ENCODE measurements at regions not wholly inside any gene's neighbourhood (a gene's known extent, or its start where the extent isn't known, plus 50 kb on each side); places are given as distances from the start of the nearest gene placed in this dataset.

GRCh38 chr1:195096051-195096521 is 1512.2 kb downstream of the KCNT2 start:
- H3K4me1 Mint-ChIP-seq (ENCODE audit: low read depth, unreplicated experiment) = no peaks in the 10 kb centered on the region
- Histone ChIP-seq H3K4me3 (ENCODE audit: low read depth, low read length) (no peak overlapping the region), H3K9me3 (no peaks in the 10 kb centered on the region), H3K4me1 (no peaks in the 10 kb centered on the region), H3K27me3 (replicated peaks; ENCODE audit: control insufficient read depth, insufficient read depth, low read length) (no peaks in the 10 kb centered on the region), H3K36me3 (ENCODE audit: control insufficient read depth, insufficient read depth, low read length) (no peaks in the 10 kb centered on the region)
- H3K36me3 Mint-ChIP-seq (ENCODE audit: insufficient read depth, unreplicated experiment) = no peaks in the 10 kb centered on the region
- no peak overlapping the region for H3K4me3 Mint-ChIP-seq (ENCODE audit: unreplicated experiment)
- TF ChIP-seq CTCF (IDR thresholded peaks at IDR 0.05; ENCODE audit: insufficient read depth in 1 of 2, low read depth in 1 of 2, low read length in 1 of 2, severe bottlenecking in 1 of 2, unreplicated experiment in 1 of 2) = no peak
- no peak overlapping the region for H3K27ac Mint-ChIP-seq (ENCODE audit: unreplicated experiment)
- no peak for DNase-seq
- no peaks in the 10 kb centered on the region for H3K27me3 Mint-ChIP-seq (ENCODE audit: insufficient read depth, unreplicated experiment)
- CTCF ChIA-PET = no interaction called here
- no peaks in the 10 kb centered on the region for H3K9me3 Mint-ChIP-seq (ENCODE audit: unreplicated experiment)
- BruUV-seq (replicated peaks) = no TSS peak
- intact Hi-C loops (cut with micrococcal nuclease; ENCODE audit: unreplicated experiment) = no loop called here
- POLR2A ChIA-PET = no interaction called here

GRCh38 chr1:195085196-195085595 is 1523.0 kb downstream of the KCNT2 start:
- no peaks in the 10 kb centered on the region for H3K9me3 ChIP-seq
- H3K36me3 ChIP-seq (ENCODE audit: control insufficient read depth, insufficient read depth, low read length) = no peaks in the 10 kb centered on the region
- H3K27me3 ChIP-seq (replicated peaks; ENCODE audit: control insufficient read depth, insufficient read depth, low read length) = no peaks in the 10 kb centered on the region
- Mint-ChIP-seq H3K27me3 (ENCODE audit: insufficient read depth, unreplicated experiment) (no peaks in the 10 kb centered on the region), H3K36me3 (ENCODE audit: insufficient read depth, unreplicated experiment) (no peaks in the 10 kb centered on the region), H3K4me1 (ENCODE audit: low read depth, unreplicated experiment) (no peaks in the 10 kb centered on the region), H3K9me3 (ENCODE audit: unreplicated experiment) (no peaks in the 10 kb centered on the region), H3K4me3 (ENCODE audit: unreplicated experiment) (no peak overlapping the region), H3K27ac (ENCODE audit: unreplicated experiment) (no peak overlapping the region)
- intact Hi-C loops (cut with micrococcal nuclease; ENCODE audit: unreplicated experiment) = no loop called here
- H3K4me1 ChIP-seq = no peaks in the 10 kb centered on the region
- CTCF ChIA-PET = no interaction called here
- BruUV-seq (replicated peaks) = no TSS peak
- H3K4me3 ChIP-seq (ENCODE audit: low read depth, low read length) = no peak overlapping the region
- TF ChIP-seq CTCF (IDR thresholded peaks at IDR 0.05; ENCODE audit: insufficient read depth in 1 of 2, low read depth in 1 of 2, low read length in 1 of 2, severe bottlenecking in 1 of 2, unreplicated experiment in 1 of 2) = no peak
- no peak for DNase-seq
- POLR2A ChIA-PET = no interaction called here

GRCh38 chr1:195082183-195082582 is 1526.1 kb downstream of the KCNT2 start:
- H3K4me3 ChIP-seq (ENCODE audit: low read depth, low read length) = no peak overlapping the region
- DNase-seq = no peak
- no peaks in the 10 kb centered on the region for H3K4me1 Mint-ChIP-seq (ENCODE audit: low read depth, unreplicated experiment)
- intact Hi-C loops (cut with micrococcal nuclease; ENCODE audit: unreplicated experiment) = no loop called here
- ChIA-PET POLR2A (no interaction called here), CTCF (no interaction called here)
- no peaks in the 10 kb centered on the region for H3K27me3 ChIP-seq (replicated peaks; ENCODE audit: control insufficient read depth, insufficient read depth, low read length)
- no peak overlapping the region for H3K4me3 Mint-ChIP-seq (ENCODE audit: unreplicated experiment)
- no peaks in the 10 kb centered on the region for H3K36me3 Mint-ChIP-seq (ENCODE audit: insufficient read depth, unreplicated experiment)
- H3K9me3 ChIP-seq = no peaks in the 10 kb centered on the region
- no peak overlapping the region for H3K27ac Mint-ChIP-seq (ENCODE audit: unreplicated experiment)
- no peak for TF ChIP-seq CTCF (IDR thresholded peaks at IDR 0.05; ENCODE audit: insufficient read depth in 1 of 2, low read depth in 1 of 2, low read length in 1 of 2, severe bottlenecking in 1 of 2, unreplicated experiment in 1 of 2)
- no peaks in the 10 kb centered on the region for H3K9me3 Mint-ChIP-seq (ENCODE audit: unreplicated experiment)
- H3K27me3 Mint-ChIP-seq (ENCODE audit: insufficient read depth, unreplicated experiment) = no peaks in the 10 kb centered on the region
- H3K36me3 ChIP-seq (ENCODE audit: control insufficient read depth, insufficient read depth, low read length) = no peaks in the 10 kb centered on the region
- H3K4me1 ChIP-seq = no peaks in the 10 kb centered on the region
- BruUV-seq (replicated peaks) = no TSS peak
